Mucosa of stomach (tissue), 1 donor: ENCODE measurements at regions not wholly inside any gene's neighbourhood (a gene's known extent, or its start where the extent isn't known, plus 50 kb on each side); places are given as distances from the start of the nearest gene placed in this dataset.
"Not testable (repeated sequence)": the region's sequence is repeated elsewhere in the genome, so short reads cannot be mapped to it uniquely, and the experiment has no call there.

Experiments used
- H3K27me3 ChIP-seq: one replicate; pipeline ENCODE4 v1.7.0; 2013; ENCODE audit warnings: mild to moderate bottlenecking, low read length; ENCODE audit not compliant: control insufficient read depth, insufficient read depth
- H3K36me3 ChIP-seq: one replicate; pipeline ENCODE4 v1.7.0; 2013; ENCODE audit warnings: low read length; ENCODE audit not compliant: control insufficient read depth, insufficient read depth
- H3K4me1 ChIP-seq: one replicate; pipeline ENCODE4 v1.7.0; 2013; ENCODE audit warnings: mild to moderate bottlenecking, low read length; ENCODE audit not compliant: control insufficient read depth, insufficient read depth
- H3K4me3 ChIP-seq: one replicate; pipeline ENCODE4 v1.7.0; 2013; ENCODE audit warnings: low read length
- H3K9ac ChIP-seq: one replicate; pipeline ENCODE4 v1.7.0; 2013; ENCODE audit warnings: mild to moderate bottlenecking, low read length, moderate library complexity
- H3K9me3 ChIP-seq: one replicate; pipeline ENCODE4 v1.7.0; 2013; ENCODE audit warnings: mild to moderate bottlenecking, low read length, moderate library complexity; ENCODE audit not compliant: control insufficient read depth
- donor health status: Pancreatic carcinoma.

DNA sequence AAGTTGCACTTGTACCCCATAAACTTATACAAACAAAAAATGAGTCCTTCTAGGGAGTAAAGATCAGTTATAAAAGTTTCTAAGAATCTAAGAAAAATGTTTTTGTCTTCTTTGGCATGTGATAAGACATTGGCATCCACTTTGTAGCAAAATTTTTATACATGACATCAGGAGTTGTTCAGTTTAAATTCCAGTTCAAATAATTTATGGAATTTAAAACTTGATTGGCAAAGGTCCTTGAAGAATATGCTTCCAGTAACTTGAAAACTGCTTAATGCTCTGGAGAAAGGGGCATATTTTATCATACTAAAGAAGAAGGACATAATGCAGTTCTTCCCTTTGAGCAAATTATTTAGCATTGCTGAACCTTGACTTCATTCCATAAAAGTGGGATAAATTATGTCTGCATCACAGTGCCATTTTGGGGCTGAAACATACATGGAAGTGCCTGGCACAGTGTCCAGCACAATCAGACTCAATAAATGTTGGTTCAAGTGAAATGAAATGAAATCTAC lies 163.3 kb upstream of the IL15 start:
- Histone ChIP-seq H3K4me1 (no peaks in the 10 kb centered on the region), H3K27me3 (no peaks in the 10 kb centered on the region), H3K9ac (no peak overlapping the region), H3K9me3 (no peaks in the 10 kb centered on the region), H3K4me3 (no peak overlapping the region), H3K36me3 (no peaks in the 10 kb centered on the region)

DNA sequence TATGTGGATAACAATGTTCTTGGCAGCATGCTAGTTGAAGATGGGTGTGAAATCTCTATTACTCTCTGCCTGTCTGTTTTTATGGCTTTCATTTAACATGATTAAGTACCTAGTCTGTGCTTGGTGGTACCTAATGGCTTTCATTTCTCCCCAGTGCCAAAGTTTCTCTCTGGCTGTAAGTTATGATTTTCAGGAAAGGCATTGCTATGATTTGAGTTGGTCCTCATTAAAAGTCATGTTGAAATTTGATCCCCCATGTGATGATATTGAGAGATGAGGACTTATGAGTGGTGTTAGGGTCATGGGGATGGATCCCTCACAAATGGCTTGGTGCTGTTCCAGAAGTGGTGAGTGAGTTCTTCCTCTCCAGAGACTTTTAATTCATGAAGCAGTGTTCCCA lies 162.4 kb upstream of the IL15 start:
- no peak overlapping the region for H3K9ac ChIP-seq
- H3K4me3 ChIP-seq: no peak overlapping the region
- H3K9me3 ChIP-seq: no peaks in the 10 kb centered on the region
- no peaks in the 10 kb centered on the region for H3K27me3 ChIP-seq
- H3K36me3 ChIP-seq: no peaks in the 10 kb centered on the region
- H3K4me1 ChIP-seq: no peaks in the 10 kb centered on the region

DNA sequence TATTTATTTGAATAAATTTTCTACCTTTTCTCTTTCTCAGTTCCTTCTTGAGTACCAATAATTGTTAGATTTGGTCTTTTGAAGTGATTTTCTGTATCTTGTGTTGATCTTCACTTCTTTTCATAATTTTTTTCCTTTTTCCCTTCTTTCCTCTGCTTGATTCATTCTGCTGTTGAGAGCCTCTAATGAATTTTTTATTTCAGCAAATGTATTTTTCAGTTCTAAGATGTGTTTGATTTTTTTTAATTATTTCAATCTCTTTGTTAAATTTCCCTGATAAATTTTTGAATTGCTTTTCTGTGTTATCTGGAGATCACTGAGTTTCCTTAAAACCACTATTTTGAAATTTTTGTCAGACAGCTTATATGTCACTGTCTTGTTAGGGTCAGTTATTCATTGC lies 155.4 kb upstream of the IL15 start:
- no peaks in the 10 kb centered on the region for H3K27me3 ChIP-seq
- H3K4me3 ChIP-seq: no peak overlapping the region
- no peaks in the 10 kb centered on the region for H3K4me1 ChIP-seq
- H3K36me3 ChIP-seq: no peaks in the 10 kb centered on the region
- no peaks in the 10 kb centered on the region for H3K9me3 ChIP-seq
- no peak overlapping the region for H3K9ac ChIP-seq

DNA sequence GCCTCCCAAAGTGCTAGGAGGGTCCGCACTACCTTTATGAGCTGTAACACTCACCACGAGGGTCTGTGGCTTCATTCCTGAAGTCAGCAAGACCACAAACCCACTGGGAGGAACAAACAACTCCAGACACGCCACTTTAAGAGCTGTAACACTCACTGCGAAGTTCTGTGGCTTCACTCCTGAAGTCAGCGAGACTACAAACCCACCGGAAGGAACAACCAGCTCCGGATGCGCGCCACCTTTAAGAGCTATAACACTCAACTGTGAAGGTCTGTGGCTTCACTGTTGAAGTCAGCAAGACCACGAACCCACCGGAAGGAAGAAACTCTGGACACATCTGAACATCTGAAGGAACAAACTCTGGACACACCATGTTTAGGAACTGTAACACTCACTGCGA lies 152.1 kb upstream of the IL15 start:
- H3K9me3 ChIP-seq, H3K36me3 ChIP-seq, H3K27me3 ChIP-seq: not testable (repeated sequence)

DNA sequence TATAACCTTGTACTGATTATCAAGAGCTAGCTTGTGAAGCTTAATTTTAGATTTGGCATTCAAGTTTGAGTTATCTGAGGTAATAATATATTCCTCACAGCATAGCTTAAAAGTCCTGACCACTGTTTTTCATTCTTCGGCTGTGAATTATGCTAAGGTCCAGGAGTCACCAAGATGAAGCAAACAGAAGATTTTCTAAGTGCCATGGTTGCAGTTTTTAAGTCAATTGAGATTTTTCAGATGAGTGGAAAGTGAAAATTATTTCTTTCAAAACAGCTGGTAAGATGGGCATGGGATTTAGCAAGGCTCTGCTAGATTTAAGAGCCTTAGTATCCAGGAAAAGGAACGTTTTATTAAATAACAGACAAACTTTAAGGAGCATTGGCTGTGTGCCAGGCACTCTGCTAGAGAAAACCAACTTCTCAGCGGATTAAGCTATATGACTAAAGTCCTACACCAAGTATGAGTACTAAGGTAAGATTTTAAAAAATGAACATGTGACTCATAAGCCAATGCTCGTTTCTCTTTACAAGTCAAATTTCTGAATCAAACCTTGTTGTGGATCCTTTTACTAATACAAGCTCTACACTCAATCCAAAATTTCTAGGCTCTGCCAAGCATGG lies 149.9 kb upstream of the IL15 start:
- Histone ChIP-seq H3K4me1 (no peaks in the 10 kb centered on the region), H3K27me3 (no peaks in the 10 kb centered on the region), H3K9me3 (no peaks in the 10 kb centered on the region), H3K36me3 (no peaks in the 10 kb centered on the region), H3K9ac (no peak overlapping the region), H3K4me3 (no peak overlapping the region)

More for the DNA sequence above, 152.1 kb upstream of the IL15 start:
- not testable (repeated sequence) for H3K9ac ChIP-seq, H3K4me1 ChIP-seq, H3K4me3 ChIP-seq

DNA sequence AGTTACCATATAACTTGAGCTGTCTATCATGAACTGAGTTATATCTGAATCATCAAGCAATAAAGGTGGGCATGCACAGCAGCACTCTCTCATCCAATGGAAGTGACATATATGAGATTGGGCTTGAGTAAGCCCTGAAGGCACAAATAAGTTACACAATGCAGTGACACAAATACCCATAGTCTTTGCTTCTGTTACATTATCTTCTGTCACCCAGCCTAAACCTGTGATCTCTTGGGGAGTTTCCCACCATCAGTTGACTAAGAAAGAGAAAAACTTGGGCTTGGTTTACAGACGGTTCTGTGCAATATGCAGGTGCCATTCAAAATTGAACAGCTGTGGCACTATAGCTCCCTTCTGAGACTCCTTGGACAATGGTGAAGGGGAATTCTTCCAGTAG lies 138.8 kb upstream of the IL15 start:
- no peaks in the 10 kb centered on the region for H3K9me3 ChIP-seq
- no peaks in the 10 kb centered on the region for H3K36me3 ChIP-seq
- H3K4me1 ChIP-seq: no peaks in the 10 kb centered on the region
- no peaks in the 10 kb centered on the region for H3K27me3 ChIP-seq
- no peak overlapping the region for H3K9ac ChIP-seq
- no peak overlapping the region for H3K4me3 ChIP-seq

DNA sequence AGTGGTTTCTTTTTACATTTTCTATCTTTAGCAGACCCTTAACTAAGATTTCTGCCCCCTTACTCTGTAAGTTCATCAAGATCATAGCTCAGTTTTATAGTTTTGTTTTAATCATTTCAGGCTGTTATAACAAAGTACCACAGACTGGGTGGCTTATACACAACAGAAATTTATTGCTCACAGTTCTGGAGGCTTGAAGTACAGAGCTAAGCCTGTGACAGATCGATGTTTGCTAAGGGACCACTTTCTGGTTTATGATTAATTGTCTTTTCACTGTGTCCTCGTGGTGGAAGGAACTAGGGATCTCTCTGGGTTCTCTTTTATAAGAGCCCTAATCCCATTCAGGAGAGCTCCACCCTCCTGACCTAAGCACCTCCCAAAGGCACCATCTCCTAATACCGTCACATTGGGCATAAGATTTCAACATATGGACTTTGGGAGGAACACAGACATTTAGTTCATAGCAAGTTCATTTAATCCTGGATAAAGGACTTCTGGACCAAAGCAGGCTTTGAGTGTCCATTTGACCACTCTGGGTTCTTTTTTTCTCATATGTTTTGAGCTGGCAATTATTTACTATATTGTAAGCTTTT lies 137.0 kb upstream of the IL15 start:
- no peak overlapping the region for H3K4me3 ChIP-seq

DNA sequence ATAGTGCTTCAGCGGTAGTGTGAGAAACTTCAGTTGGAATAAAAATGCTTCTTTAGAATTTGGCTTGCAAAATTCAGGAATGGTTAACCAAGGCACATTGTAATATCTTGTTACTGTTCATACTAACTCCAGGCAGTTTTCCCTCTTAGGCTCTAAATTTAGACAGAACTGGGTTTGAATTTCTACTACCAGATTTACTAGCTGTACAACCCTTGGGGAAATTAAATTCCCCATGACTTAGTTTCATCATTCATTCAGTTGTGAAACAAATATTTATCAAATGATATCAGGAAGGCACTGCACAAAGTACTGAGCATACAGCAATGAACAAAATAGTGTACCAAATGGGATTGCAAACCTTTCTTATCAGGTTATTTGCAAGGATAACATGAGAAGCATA lies 135.0 kb upstream of the IL15 start:
- no peaks in the 10 kb centered on the region for H3K9me3 ChIP-seq
- no peaks in the 10 kb centered on the region for H3K36me3 ChIP-seq
- no peak overlapping the region for H3K4me3 ChIP-seq
- no peak overlapping the region for H3K9ac ChIP-seq
- no peaks in the 10 kb centered on the region for H3K27me3 ChIP-seq
- H3K4me1 ChIP-seq: no peaks in the 10 kb centered on the region

More for the DNA sequence above, 137.0 kb upstream of the IL15 start:
- no peaks in the 10 kb centered on the region for H3K9me3 ChIP-seq
- no peaks in the 10 kb centered on the region for H3K36me3 ChIP-seq
- H3K27me3 ChIP-seq: no peaks in the 10 kb centered on the region
- no peaks in the 10 kb centered on the region for H3K4me1 ChIP-seq
- no peak overlapping the region for H3K9ac ChIP-seq

DNA sequence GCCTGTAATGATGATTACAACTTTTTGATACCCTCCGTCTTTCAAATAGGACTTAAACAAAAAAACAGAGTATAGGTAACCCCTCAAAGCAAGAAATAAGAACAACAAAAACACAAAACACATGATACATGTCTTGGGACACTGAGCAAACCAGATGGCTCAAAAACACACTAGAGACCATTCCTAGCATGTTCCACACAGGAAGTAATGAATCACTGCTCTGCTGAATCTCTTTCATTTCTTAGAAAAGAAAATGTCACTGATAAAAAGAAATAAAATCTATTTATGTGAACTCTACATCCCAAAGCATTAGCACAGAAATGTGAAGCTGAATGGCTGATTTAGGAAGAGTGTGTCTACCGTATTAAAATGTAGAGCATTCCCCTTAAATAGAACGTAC lies 134.5 kb upstream of the IL15 start:
- Histone ChIP-seq H3K4me1 (no peaks in the 10 kb centered on the region), H3K27me3 (no peaks in the 10 kb centered on the region), H3K36me3 (no peaks in the 10 kb centered on the region), H3K9me3 (no peaks in the 10 kb centered on the region), H3K9ac (no peak overlapping the region), H3K4me3 (no peak overlapping the region)

DNA sequence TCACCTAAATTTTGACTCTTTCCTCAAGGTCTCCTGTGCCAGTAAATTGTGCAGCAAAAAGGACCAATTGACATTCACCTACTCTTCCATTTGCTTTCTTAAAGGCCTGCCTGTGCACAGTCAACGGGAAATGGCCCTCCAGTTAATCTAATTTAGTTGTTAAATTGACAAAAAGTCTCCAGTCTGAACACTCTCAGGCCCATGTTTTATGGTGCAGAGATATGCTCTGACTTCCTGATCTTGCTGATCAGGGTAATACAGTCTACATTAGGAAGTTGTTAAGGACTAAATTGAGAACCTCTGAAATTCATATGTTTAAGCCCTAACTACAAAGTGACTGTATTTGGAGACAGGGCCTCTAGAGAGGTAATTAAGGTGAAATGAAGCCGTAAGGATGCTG lies 133.6 kb upstream of the IL15 start:
- H3K4me3 ChIP-seq: no peak overlapping the region
- no peaks in the 10 kb centered on the region for H3K36me3 ChIP-seq
- no peaks in the 10 kb centered on the region for H3K27me3 ChIP-seq
- H3K9me3 ChIP-seq: no peaks in the 10 kb centered on the region
- no peak overlapping the region for H3K9ac ChIP-seq
- H3K4me1 ChIP-seq: no peaks in the 10 kb centered on the region

DNA sequence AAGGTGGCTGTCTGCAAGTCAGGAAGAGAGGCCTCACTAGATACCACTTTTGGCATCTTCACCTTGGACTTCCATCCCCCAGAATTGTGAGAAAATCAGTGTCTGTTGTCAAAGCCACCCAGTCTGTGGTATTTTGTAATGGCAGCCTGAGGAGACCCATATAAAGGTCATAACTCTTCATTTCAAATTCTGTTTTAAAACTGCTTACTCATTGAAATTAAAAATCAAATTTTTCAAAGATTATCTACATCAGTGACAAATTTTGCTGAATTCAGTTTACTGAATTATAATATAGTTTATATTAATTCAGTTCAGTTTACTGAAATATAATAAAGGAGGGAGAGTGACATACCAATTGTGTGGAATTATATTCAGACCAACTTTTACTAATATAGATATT lies 133.1 kb upstream of the IL15 start:
- Histone ChIP-seq H3K4me3 (no peak overlapping the region), H3K9ac (no peak overlapping the region), H3K9me3 (no peaks in the 10 kb centered on the region), H3K36me3 (no peaks in the 10 kb centered on the region), H3K4me1 (no peaks in the 10 kb centered on the region), H3K27me3 (no peaks in the 10 kb centered on the region)

DNA sequence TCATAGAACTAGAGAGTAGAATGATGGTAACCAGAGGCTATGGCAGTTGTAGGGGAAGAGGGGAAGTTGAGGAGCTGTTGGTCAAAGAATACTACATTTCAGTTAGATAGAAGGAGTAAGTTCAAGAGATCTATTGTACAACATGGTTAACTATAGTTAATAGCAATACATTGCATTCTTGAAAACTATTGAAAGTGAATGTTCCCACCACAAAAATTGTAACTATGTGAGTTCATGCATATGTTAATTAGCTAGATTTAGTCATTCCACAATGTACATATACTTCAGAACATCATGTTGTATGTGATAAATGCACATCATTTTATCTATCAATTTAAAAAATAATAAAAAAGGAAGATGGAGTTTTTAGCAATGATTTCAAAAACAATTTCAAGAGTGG lies 125.3 kb upstream of the IL15 start:
- H3K4me1 ChIP-seq: no peaks in the 10 kb centered on the region
- H3K4me3 ChIP-seq: no peak overlapping the region
- no peaks in the 10 kb centered on the region for H3K9me3 ChIP-seq
- H3K9ac ChIP-seq: no peak overlapping the region
- H3K27me3 ChIP-seq: no peaks in the 10 kb centered on the region
- H3K36me3 ChIP-seq: no peaks in the 10 kb centered on the region

DNA sequence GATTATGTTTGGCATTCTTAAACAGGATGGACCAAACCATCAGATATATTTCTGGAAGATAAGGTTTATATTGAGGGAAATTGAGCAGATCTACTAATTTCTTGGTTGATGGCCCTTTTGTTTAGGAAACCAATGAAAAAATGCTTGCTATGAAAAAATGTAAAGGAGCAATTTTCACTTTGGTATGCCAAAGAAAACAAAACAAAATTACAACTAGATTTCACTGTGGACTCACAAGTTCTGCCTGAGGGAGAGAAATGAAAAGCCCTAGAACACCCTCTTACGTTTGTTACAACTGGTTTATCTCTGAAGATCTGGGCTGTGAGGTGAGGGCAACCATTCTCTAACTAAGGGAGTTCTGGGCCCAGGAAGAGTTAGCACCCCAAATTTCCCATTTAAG lies 122.5 kb upstream of the IL15 start:
- Histone ChIP-seq H3K9ac (no peak overlapping the region), H3K4me1 (no peaks in the 10 kb centered on the region), H3K9me3 (no peaks in the 10 kb centered on the region), H3K27me3 (no peaks in the 10 kb centered on the region), H3K36me3 (no peaks in the 10 kb centered on the region), H3K4me3 (no peak overlapping the region)
